Right lobe of liver (tissue), 6 donors: ENCODE measurements at regions not wholly inside any gene's neighbourhood (a gene's known extent, or its start where the extent isn't known, plus 50 kb on each side); places are given as distances from the start of the nearest gene placed in this dataset.
A peak's percentile ranks its signal among the peaks of the same experiment; 100 is the strongest.
"Not testable (repeated sequence)": the region's sequence is repeated elsewhere in the genome, so short reads cannot be mapped to it uniquely, and the experiment has no call there.

Source experiments
- ATAC-seq, 4 donors: fragments of 200-7000 bp; cut with Tn5 transposase; one replicate each; pipeline ENCODE4 v1.9.1; 2020; ENCODE audit warnings: mild to moderate bottlenecking in 4 of 4, moderate library complexity in 4 of 4
- DNase-seq, 3 donors: peaks; one replicate each; pipeline ENCODE4 v3.0.0-alpha.2; 2020
- H3K27ac ChIP-seq, 3 donors: fragments of 200-600 bp; one replicate each; pipeline ENCODE4 v1.8.0; 2022
- H3K27me3 ChIP-seq, 2 donors: fragments of 200-600 bp; one replicate each; pipeline ENCODE4 v1.8.0; 2022
- H3K36me3 ChIP-seq, 4 donors: fragments of 200-600 bp; sonication (generic) in 1 of 4; one replicate each; pipeline versions ENCODE4 v1.5.1 to v1.8.0; 2017 to 2022; ENCODE audit warnings: control low read depth in 1 of 4
- H3K4me1 ChIP-seq, 4 donors: fragments of 200-600 bp; sonication (generic) in 1 of 4; one replicate each; pipeline versions ENCODE4 v1.5.1 to v1.8.0; 2017 to 2022; ENCODE audit warnings: control low read depth in 1 of 4
- H3K4me3 ChIP-seq, 3 donors: fragments of 200-600 bp; one replicate each; pipeline ENCODE4 v1.8.0; 2022
- H3K9me3 ChIP-seq, 4 donors: fragments of 200-600 bp; sonication (generic) in 1 of 4; one replicate each; pipeline versions ENCODE4 v1.5.1 to v1.8.0; 2017 to 2022; ENCODE audit warnings: control low read depth in 1 of 4
- POLR2A ChIP-seq: fragments of 450-650 bp; IDR thresholded peaks from one replicate; pipeline ENCODE4 v1.6.1; 2017; ENCODE audit warnings: antibody characterized with exemption, mild to moderate bottlenecking
- WGBS: methylation state at CpG from one replicate; pipeline ENCODE4 v1.1.6; 2018; ENCODE audit warnings: low coverage, low lambda C conversion rate; ENCODE audit not compliant: insufficient coverage; ENCODE audit errors: missing lambda C conversion rate; 5-methylcytosine and 5-hydroxymethylcytosine counted together
- intact Hi-C, 2 donors: fragments of 100-400 bp; cut with DNase I; formaldehyde crosslinking; loops; one replicate each; pipeline versions ENCODE4 v1.11.2 to v1.14.1; 2022
- TF ChIP-seq, protein P1 (sequence below), 4 donors: fragments of 200-600 bp in 3 of 4; fragments of 450-650 bp in 1 of 4; IDR thresholded peaks; one replicate each; pipeline versions ENCODE4 v1.5.1 to v1.8.0; 2016 to 2022; ENCODE audit warnings: antibody characterized with exemption in 4 of 4, mild to moderate bottlenecking in 2 of 4
- donor health status: DM: no; HTN: yes; CAD: no.
- donor health status: DM: no; HTN: no; CAD: no.
- donor health status: DM: no; HTN: no; CAD: no.
- donor health status: DM: no; HTN: yes; CAD: no.
- donor health status: DM: no; HTN: yes; CAD: no.

- Histone ChIP-seq H3K27me3 (no peaks in the 10 kb centered on the region), H3K36me3 (no peaks in the 10 kb centered on the region), H3K9me3 (no peaks in the 10 kb centered on the region), H3K4me1 (no peaks in the 10 kb centered on the region), H3K4me3 (no peak overlapping the region), H3K27ac (no peak overlapping the region)
- intact Hi-C loops, result no loop called here
- ATAC-seq (no peak), DNase-seq (no peak)
- 89% methylated on average over 4 of the region's 4 CpGs for WGBS
- TF ChIP-seq POLR2A, result no peak
- TF ChIP-seq, protein P1, sequence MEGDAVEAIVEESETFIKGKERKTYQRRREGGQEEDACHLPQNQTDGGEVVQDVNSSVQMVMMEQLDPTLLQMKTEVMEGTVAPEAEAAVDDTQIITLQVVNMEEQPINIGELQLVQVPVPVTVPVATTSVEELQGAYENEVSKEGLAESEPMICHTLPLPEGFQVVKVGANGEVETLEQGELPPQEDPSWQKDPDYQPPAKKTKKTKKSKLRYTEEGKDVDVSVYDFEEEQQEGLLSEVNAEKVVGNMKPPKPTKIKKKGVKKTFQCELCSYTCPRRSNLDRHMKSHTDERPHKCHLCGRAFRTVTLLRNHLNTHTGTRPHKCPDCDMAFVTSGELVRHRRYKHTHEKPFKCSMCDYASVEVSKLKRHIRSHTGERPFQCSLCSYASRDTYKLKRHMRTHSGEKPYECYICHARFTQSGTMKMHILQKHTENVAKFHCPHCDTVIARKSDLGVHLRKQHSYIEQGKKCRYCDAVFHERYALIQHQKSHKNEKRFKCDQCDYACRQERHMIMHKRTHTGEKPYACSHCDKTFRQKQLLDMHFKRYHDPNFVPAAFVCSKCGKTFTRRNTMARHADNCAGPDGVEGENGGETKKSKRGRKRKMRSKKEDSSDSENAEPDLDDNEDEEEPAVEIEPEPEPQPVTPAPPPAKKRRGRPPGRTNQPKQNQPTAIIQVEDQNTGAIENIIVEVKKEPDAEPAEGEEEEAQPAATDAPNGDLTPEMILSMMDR (IDR thresholded peaks at IDR 0.05), result no peak
These were observed 656.3 kb downstream of the ETNK1 start for GRCh38 chr12:23281295-23281694.

- Histone ChIP-seq H3K27me3 (no peaks in the 10 kb centered on the region), H3K27ac (no peak overlapping the region), H3K4me1 (no peaks in the 10 kb centered on the region), H3K9me3 (no peaks in the 10 kb centered on the region), H3K4me3 (no peak overlapping the region), H3K36me3 (no peaks in the 10 kb centered on the region)
- ATAC-seq, result no peak
- DNase-seq, result no peak
- intact Hi-C loops, result no loop called here
- TF ChIP-seq POLR2A, result no peak
- TF ChIP-seq, protein P1 (IDR thresholded peaks at IDR 0.05), result no peak
These were observed 657.7 kb downstream of the ETNK1 start for GRCh38 chr12:23282701-23283100.

DNA sequence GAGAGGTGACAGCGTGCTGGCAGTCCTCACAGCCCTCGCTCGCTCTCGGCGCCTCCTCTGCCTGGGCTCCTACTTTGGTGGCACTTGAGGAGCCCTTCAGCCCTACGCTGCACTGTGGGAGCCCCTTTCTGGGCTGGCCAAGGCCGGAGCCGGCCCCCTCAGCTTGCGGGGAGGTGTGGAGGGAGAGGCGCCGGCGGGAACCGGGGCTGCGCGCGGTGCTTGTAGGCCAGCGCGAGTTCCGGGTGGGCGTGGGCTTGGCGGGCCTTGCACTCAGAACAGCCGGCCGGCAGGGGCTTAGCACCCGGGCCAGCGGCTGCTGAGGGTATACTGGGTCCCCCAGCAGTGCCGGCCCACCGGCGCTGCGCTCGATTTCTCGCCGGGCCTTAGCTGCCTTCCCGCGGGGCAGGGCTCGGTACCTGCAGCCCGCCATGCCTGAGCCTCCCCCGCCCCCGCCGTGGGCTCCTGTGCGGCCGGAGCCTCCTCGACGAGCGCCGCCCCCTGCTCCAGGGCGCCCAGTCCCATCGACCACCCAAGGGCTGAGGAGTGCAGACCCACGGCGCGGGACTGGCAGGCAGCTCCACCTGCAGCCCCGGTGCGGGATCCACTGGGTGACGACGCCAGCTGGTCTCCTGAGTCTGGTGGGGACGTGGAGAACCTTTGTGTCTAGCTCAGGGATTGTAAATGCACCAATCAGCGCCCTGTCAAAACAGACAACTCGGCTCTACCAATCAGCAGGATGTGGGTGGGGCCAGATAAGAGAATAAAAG lies 661.0 kb downstream of the ETNK1 start:
- intact Hi-C loops, H3K4me3 ChIP-seq, H3K9me3 ChIP-seq, H3K36me3 ChIP-seq, H3K27me3 ChIP-seq, H3K27ac ChIP-seq, H3K4me1 ChIP-seq, ATAC-seq: not testable (repeated sequence)
- DNase-seq, result peak in 1 of 3 donors; percentile 46
- 90% methylated on average over 12 of the region's 57 CpGs for WGBS

- intact Hi-C loops, result no loop called here
- no peaks in the 10 kb centered on the region for H3K9me3 ChIP-seq
- H3K27me3 ChIP-seq, result no peaks in the 10 kb centered on the region
- H3K4me3 ChIP-seq, result no peak overlapping the region
- DNase-seq (no peak), ATAC-seq (peak; percentile 71 to 89 (median 83))
- peaks cover 0 to 12% (median 0%) of the 10 kb centered on the region in 4 donors for H3K4me1 ChIP-seq
- no peak overlapping the region for H3K27ac ChIP-seq
- TF ChIP-seq, protein P1 (IDR thresholded peaks at IDR 0.05), result no peak
- TF ChIP-seq POLR2A, result no peak
- WGBS, result 11% methylated on average over 1 of the region's 1 CpG
- H3K36me3 ChIP-seq, result no peaks in the 10 kb centered on the region
These were observed 658.7 kb downstream of the SOX5 start for GRCh38 chr12:23290627-23291330.

DNA sequence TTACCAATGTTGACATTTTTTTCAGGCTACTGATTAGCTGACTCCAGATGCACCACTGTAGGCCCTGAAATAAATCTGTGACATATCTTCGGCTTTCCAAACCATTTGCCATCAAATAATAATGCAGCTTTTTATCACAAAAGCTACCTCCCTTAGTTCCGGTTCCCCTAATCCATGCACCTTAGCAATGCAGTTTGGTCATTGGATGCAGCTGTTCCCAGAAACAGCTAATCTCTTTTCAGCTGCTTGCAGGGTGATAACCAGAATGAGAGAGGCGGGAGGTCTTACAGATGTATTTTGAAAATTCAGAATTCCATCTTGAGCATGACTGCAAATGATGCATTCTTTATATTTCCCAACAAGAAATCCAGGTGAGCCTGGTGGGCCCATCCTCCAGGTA lies 646.2 kb downstream of the SOX5 start:
- no peak for ATAC-seq
- TF ChIP-seq POLR2A, result no peak
- TF ChIP-seq, protein P1 (IDR thresholded peaks at IDR 0.05), result no peak
- Histone ChIP-seq H3K9me3 (no peaks in the 10 kb centered on the region), H3K27me3 (no peaks in the 10 kb centered on the region), H3K4me1 (no peaks in the 10 kb centered on the region), H3K27ac (no peak overlapping the region), H3K36me3 (no peaks in the 10 kb centered on the region), H3K4me3 (no peak overlapping the region)
- intact Hi-C loops, result no loop called here
- WGBS, result 90% methylated on average over 3 of the region's 3 CpGs
- DNase-seq, result no peak
